DND-41 (cell line): ENCODE measurements at regions not wholly inside any gene's neighbourhood (a gene's known extent, or its start where the extent isn't known, plus 50 kb on each side); places are given as distances from the start of the nearest gene placed in this dataset.

Source experiments
- CTCF ChIP-seq: IDR thresholded peaks from 2 replicates; pipeline ENCODE4 v1.5.1; 2012; ENCODE audit warnings: borderline replicate concordance, low read length, moderate library complexity, mild to moderate bottlenecking; ENCODE audit not compliant: poor library complexity, severe bottlenecking; ENCODE audit errors: extremely low read depth
- EZH2 ChIP-seq: IDR thresholded peaks from 3 replicates; pipeline ENCODE4 v1.6.1; 2012; ENCODE audit warnings: borderline replicate concordance, low read depth, mild to moderate bottlenecking, moderate library complexity, low read length, inconsistent platforms; ENCODE audit not compliant: severe bottlenecking

GRCh38 chr13:111043575-111043982 lies 71.5 kb upstream of the ARHGEF7 start:
- TF ChIP-seq CTCF = no peak
- no peak for TF ChIP-seq EZH2
